IMR-90 (cell line): ENCODE measurements at regions not wholly inside any gene's neighbourhood (a gene's known extent, or its start where the extent isn't known, plus 50 kb on each side); places are given as distances from the start of the nearest gene placed in this dataset.
"Not testable (repeated sequence)": the region's sequence is repeated elsewhere in the genome, so short reads cannot be mapped to it uniquely, and the experiment has no call there.

Experiments used
- ATAC-seq: fragments of 200-7000 bp; cut with Tn5 transposase; 2 replicates; pipeline ENCODE4 v1.9.1; 2020; ENCODE audit warnings: low read depth, mild to moderate bottlenecking, moderate library complexity
- BruUV-seq: library from RNA; stranded (reverse); fragments of 400-500 nt; replicated peaks from 2 replicates; lab custom pipeline; 2021; lab: Mats Ljungman, UMichigan
- CTCF ChIA-PET: fragments of 300-600 bp; formaldehyde crosslinking; extraction: SDS; loops from one replicate; lab custom pipeline; 2021; ENCODE audit warnings: antibody characterized with exemption; lab: Yijun Ruan, JAX
- POLR2A ChIA-PET: fragments of 300-600 bp; sonication (Branson Sonifier 250); formaldehyde crosslinking; loops from one replicate; lab custom pipeline; 2022; ENCODE audit warnings: antibody characterized with exemption; ENCODE audit not compliant: unreplicated experiment; lab: Charles Lee
- DNase-seq: peaks from one replicate; pipeline ENCODE4 v3.0.0; 2013
- H2AFZ ChIP-seq: replicated peaks from 2 replicates; pipeline ENCODE3; 2013; ENCODE audit warnings: low read length, mild to moderate bottlenecking; ENCODE audit not compliant: poor library complexity
- H2AK5ac ChIP-seq: 2 replicates; pipeline ENCODE4 v1.6.1; 2013; ENCODE audit warnings: low read depth, low read length, inconsistent platforms
- H2AK9ac ChIP-seq: replicated peaks from 2 replicates; pipeline ENCODE3; 2013; ENCODE audit warnings: mild to moderate bottlenecking, low read depth, low read length, moderate library complexity; ENCODE audit not compliant: poor library complexity
- H2BK120ac ChIP-seq: 2 replicates; pipeline ENCODE4 v1.6.1; 2013; ENCODE audit warnings: low read depth, low read length, inconsistent platforms
- H2BK15ac ChIP-seq: 3 replicates; pipeline ENCODE4 v1.6.1; 2013; ENCODE audit warnings: low read depth, low read length, inconsistent platforms
- H2BK20ac ChIP-seq: 2 replicates; pipeline ENCODE4 v1.6.1; 2013; ENCODE audit warnings: low read depth, mild to moderate bottlenecking, inconsistent platforms, low read length, moderate library complexity
- H2BK5ac ChIP-seq: 2 replicates; pipeline ENCODE4 v1.6.1; 2013; ENCODE audit warnings: mild to moderate bottlenecking, low read depth, low read length, inconsistent platforms; ENCODE audit not compliant: poor library complexity, severe bottlenecking
- H3K14ac ChIP-seq: replicated peaks from 2 replicates; pipeline ENCODE4 v1.6.1; 2013; ENCODE audit warnings: low read depth, low read length, inconsistent platforms
- H3K18ac ChIP-seq: 2 replicates; pipeline ENCODE4 v1.6.1; 2013; ENCODE audit warnings: low read depth, low read length, control low read depth
- H3K23ac ChIP-seq: 2 replicates; pipeline ENCODE4 v1.6.1; 2013; ENCODE audit warnings: low read depth, low read length, inconsistent platforms
- H3K27ac ChIP-seq: 2 replicates; pipeline ENCODE4 v1.5.1; 2013; ENCODE audit warnings: mild to moderate bottlenecking, control low read depth, low read length; ENCODE audit not compliant: insufficient read depth
- H3K27me3 ChIP-seq: 2 replicates; pipeline ENCODE4 v1.6.1; 2013; ENCODE audit warnings: low read length; ENCODE audit not compliant: control insufficient read depth, insufficient read depth
- H3K36me3 ChIP-seq: 2 replicates; pipeline ENCODE4 v1.6.1; 2013; ENCODE audit warnings: low read length, mixed read lengths; ENCODE audit not compliant: control insufficient read depth, insufficient read depth
- H3K4ac ChIP-seq: 2 replicates; pipeline ENCODE4 v1.6.1; 2013; ENCODE audit warnings: low read depth, low read length, inconsistent platforms
- H3K4me1 ChIP-seq: 2 replicates; pipeline ENCODE4 v1.6.1; 2013; ENCODE audit warnings: low read length, mixed read lengths; ENCODE audit not compliant: control insufficient read depth, insufficient read depth
- H3K4me2 ChIP-seq: 2 replicates; pipeline ENCODE4 v1.6.1; 2013; ENCODE audit warnings: low read depth, mild to moderate bottlenecking, control low read depth, low read length, moderate library complexity
- H3K4me3 ChIP-seq: 2 replicates; pipeline ENCODE4 v1.5.1; 2013; ENCODE audit warnings: low read depth, mild to moderate bottlenecking, control low read depth, low read length, moderate library complexity; ENCODE audit not compliant: insufficient read depth
- H3K56ac ChIP-seq: 2 replicates; pipeline ENCODE4 v1.6.1; 2013; ENCODE audit warnings: low read length, inconsistent platforms; ENCODE audit not compliant: insufficient read depth; ENCODE audit errors: extremely low read depth
- H3K79me1 ChIP-seq, 2 experiments: 2 replicates each; pipeline ENCODE4 v1.6.1; 2013; ENCODE audit warnings: low read length in 2 of 2, inconsistent platforms in 1 of 2, low read depth in 1 of 2
- H3K9ac ChIP-seq: 2 replicates; pipeline ENCODE4 v1.6.1; 2013; ENCODE audit warnings: low read depth, low read length, control low read depth
- H3K9me1 ChIP-seq: 2 replicates; pipeline ENCODE4 v1.6.1; 2013; ENCODE audit warnings: low read length, inconsistent platforms; ENCODE audit not compliant: insufficient read depth
- H3K9me3 ChIP-seq: 2 replicates; pipeline ENCODE4 v1.6.1; 2013; ENCODE audit warnings: low read length; ENCODE audit not compliant: control insufficient read depth, insufficient read depth
- H4K20me1 ChIP-seq: 2 replicates; pipeline ENCODE4 v1.6.1; 2013; ENCODE audit warnings: low read length, inconsistent platforms; ENCODE audit not compliant: insufficient read depth
- H4K5ac ChIP-seq: 2 replicates; pipeline ENCODE4 v1.6.1; 2013; ENCODE audit warnings: mild to moderate bottlenecking, low read depth, low read length, control low read depth
- H4K8ac ChIP-seq, 2 experiments: 2 replicates each; pipeline ENCODE4 v1.6.1; 2013; ENCODE audit warnings: low read depth in 2 of 2, low read length in 2 of 2, control low read depth in 1 of 2, inconsistent platforms in 1 of 2
- H4K91ac ChIP-seq: 2 replicates; pipeline ENCODE4 v1.6.1; 2013; ENCODE audit warnings: low read depth, low read length, inconsistent platforms; ENCODE audit not compliant: insufficient read depth
- WGBS, 2 experiments: methylation state at CpG; one replicate each; pipeline versions ENCODE4 v1.1.5 to v1.1.7; 2013; ENCODE audit warnings: missing lambda C conversion rate in 2 of 2; ENCODE audit not compliant: insufficient read length in 1 of 2; ENCODE audit errors: extremely low coverage in 2 of 2; 5-methylcytosine and 5-hydroxymethylcytosine counted together
- dilution Hi-C: fragments of 300-500 bp; cut with HindIII; formaldehyde crosslinking; loops from one replicate; pipeline ENCODE4 v1.14.3; 2018; ENCODE audit warnings: low sequenced_read_pairs; ENCODE audit not compliant: unreplicated experiment
- in situ Hi-C: fragments of 300-500 bp; cut with MboI; formaldehyde crosslinking; loops from 3 replicates; pipeline ENCODE4 v1.14.3; 2019; ENCODE audit warnings: low sequenced_read_pairs, inconsistent platforms, mixed read lengths
- intact Hi-C: fragments of 100-400 bp; cut with micrococcal nuclease; formaldehyde crosslinking; loops from 2 replicates; pipeline ENCODE4 v1.10.0; 2022

DNA sequence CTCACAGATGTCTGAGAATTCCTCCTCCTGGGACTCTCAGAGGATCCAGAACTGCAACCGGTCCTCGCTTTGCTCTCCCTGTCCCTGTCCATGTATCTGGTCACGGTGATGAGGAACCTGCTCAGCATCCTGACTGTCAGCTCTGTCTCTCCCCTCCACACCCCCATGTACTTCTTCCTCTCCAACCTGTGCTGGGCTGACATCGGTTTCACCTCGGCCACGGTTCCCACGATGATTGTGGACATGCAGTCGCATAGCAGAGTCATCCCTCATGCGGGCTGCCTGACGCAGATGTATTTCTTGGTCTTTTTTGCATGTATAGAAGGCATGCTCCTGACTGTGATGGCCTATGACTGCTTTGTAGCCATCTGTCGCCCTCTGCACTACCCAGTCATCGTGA, 68.7 kb downstream of the DEFB131A start:
- H3K4me2 ChIP-seq, POLR2A ChIA-PET, H3K9me3 ChIP-seq, H4K91ac ChIP-seq, H4K20me1 ChIP-seq, BruUV-seq, H4K5ac ChIP-seq, H2AK9ac ChIP-seq, ATAC-seq, H3K4me3 ChIP-seq, in situ Hi-C loops, H2BK15ac ChIP-seq, H3K9me1 ChIP-seq, H3K14ac ChIP-seq, dilution Hi-C loops, H3K79me1 ChIP-seq, H3K4ac ChIP-seq, H3K18ac ChIP-seq, H2BK5ac ChIP-seq, H3K27me3 ChIP-seq, H3K9ac ChIP-seq, H3K27ac ChIP-seq, H2BK120ac ChIP-seq, H3K56ac ChIP-seq, DNase-seq, H3K36me3 ChIP-seq, H3K4me1 ChIP-seq, H2AK5ac ChIP-seq, H4K8ac ChIP-seq, H2BK20ac ChIP-seq, intact Hi-C loops, H2AFZ ChIP-seq, H3K23ac ChIP-seq, CTCF ChIA-PET: not testable (repeated sequence)
- 80% methylated on average over 1 of the region's 12 CpGs; no CpG with 5 or more reads in 1 of the 2 experiments for WGBS, 2 experiments

DNA sequence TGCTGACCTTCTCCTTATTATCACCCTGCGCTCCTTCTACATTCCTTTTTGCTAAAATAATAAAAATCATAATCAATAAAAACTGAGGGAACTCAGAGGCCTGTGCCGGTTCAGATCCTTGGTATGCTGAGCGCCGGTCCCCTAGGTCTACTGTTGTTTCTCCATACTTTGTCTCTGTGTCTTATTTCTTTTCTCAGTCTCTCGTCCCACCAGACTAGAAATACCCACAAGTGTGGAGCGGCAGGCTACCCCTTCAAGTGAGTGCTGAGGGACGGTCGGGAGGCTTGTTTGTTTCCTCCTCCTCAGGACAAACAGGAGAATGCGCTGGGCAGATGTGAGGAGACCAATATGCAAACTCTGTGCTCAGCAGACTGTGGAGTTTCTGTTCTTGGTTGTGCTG, 75.4 kb downstream of the DEFB131A start:
- H4K91ac ChIP-seq, H3K27ac ChIP-seq, H2AK9ac ChIP-seq, H2BK15ac ChIP-seq, H3K27me3 ChIP-seq, H4K8ac ChIP-seq, DNase-seq, POLR2A ChIA-PET, H2AK5ac ChIP-seq, H4K5ac ChIP-seq, H2BK20ac ChIP-seq, H3K9me3 ChIP-seq, dilution Hi-C loops, H2BK5ac ChIP-seq, ATAC-seq, in situ Hi-C loops, H3K9me1 ChIP-seq, intact Hi-C loops, H2AFZ ChIP-seq, H3K79me1 ChIP-seq, H3K4me1 ChIP-seq, CTCF ChIA-PET, H3K9ac ChIP-seq, H4K20me1 ChIP-seq, H3K4ac ChIP-seq, H3K18ac ChIP-seq, H2BK120ac ChIP-seq, H3K36me3 ChIP-seq, BruUV-seq, H3K23ac ChIP-seq, H3K14ac ChIP-seq, H3K56ac ChIP-seq, H3K4me3 ChIP-seq, H3K4me2 ChIP-seq: not testable (repeated sequence)
- WGBS, 2 experiments = 81% methylated on average over 3 of the region's 9 CpGs; no CpG with 5 or more reads in 1 of the 2 experiments
